IMR-90 (cell line): ENCODE measurements at regions not wholly inside any gene's neighbourhood (a gene's known extent, or its start where the extent isn't known, plus 50 kb on each side); places are given as distances from the start of the nearest gene placed in this dataset.

ENCODE experiments used
- CEBPB ChIP-seq: IDR thresholded peaks from 2 replicates; pipeline ENCODE4 v1.6.1; 2012; ENCODE audit warnings: low read depth, low read length, improper control_type of control experiment
- FOS ChIP-seq: fragments of 150-350 bp; IDR thresholded peaks from 2 replicates; pipeline ENCODE4 v1.6.1; 2016; ENCODE audit warnings: low read depth, low read length
- MAZ ChIP-seq: IDR thresholded peaks from 2 replicates; pipeline ENCODE4 v1.6.1; 2012; ENCODE audit warnings: low read depth, mild to moderate bottlenecking, low read length, improper control_type of control experiment, moderate library complexity, borderline replicate concordance
- MXI1 ChIP-seq: IDR thresholded peaks from 2 replicates; pipeline ENCODE4 v1.6.1; 2012; ENCODE audit warnings: low read depth, mild to moderate bottlenecking, low read length, moderate library complexity, borderline replicate concordance
- NFE2L2 ChIP-seq: fragments of 150-350 bp; IDR thresholded peaks from 2 replicates; pipeline ENCODE4 v1.6.1; 2016; ENCODE audit warnings: low read depth, mild to moderate bottlenecking, low read length
- POLR2A ChIP-seq: IDR thresholded peaks from 2 replicates; pipeline ENCODE4 v1.6.1; 2012; ENCODE audit warnings: mild to moderate bottlenecking, low read depth, low read length
- RAD21 ChIP-seq: IDR thresholded peaks from 2 replicates; pipeline ENCODE4 v1.6.1; 2012; ENCODE audit warnings: low read length, improper control_type of control experiment
- RCOR1 ChIP-seq: IDR thresholded peaks from 2 replicates; pipeline ENCODE4 v1.6.1; 2012; ENCODE audit warnings: mild to moderate bottlenecking, low read length, improper control_type of control experiment; ENCODE audit not compliant: insufficient replicate concordance
- RFX5 ChIP-seq: IDR thresholded peaks from 2 replicates; pipeline ENCODE4 v1.8.0; 2012; ENCODE audit warnings: low read depth, mild to moderate bottlenecking, low read length, moderate library complexity
- SMC3 ChIP-seq: fragments of 150-350 bp; IDR thresholded peaks from 2 replicates; pipeline ENCODE4 v1.6.1; 2016; ENCODE audit warnings: low read depth, mild to moderate bottlenecking, antibody characterized with exemption, low read length, moderate library complexity
- TF ChIP-seq, protein P1 (sequence below): conservative IDR thresholded peaks from 2 replicates; pipeline ENCODE4 v1.5.1; 2012; ENCODE audit warnings: mild to moderate bottlenecking, low read depth, low read length, improper control_type of control experiment
- TF ChIP-seq, protein P2 (sequence below): fragments of 150-350 bp; IDR thresholded peaks from 2 replicates; pipeline ENCODE4 v1.6.1; 2017; ENCODE audit warnings: mild to moderate bottlenecking, antibody characterized with exemption, low read length, low read depth

DNA sequence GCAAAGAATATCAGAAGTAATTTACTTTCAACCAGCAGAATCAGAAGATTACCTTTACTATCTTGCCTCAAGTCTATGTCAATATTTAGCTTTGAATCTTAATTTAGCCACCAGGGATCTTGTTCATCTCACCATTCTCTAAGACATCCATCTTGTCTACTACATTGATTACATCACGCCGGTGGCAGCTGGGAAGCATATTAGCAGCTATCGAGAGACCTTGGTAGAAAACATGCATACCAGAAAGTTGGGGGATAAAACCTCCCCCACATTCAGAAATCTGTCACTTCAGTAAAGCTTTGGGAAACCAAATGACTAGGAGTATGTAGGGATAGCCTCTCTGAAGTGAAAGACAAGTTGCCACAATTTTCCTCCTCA is 703.8 kb upstream of the FSHR start:
- TF ChIP-seq, protein P1, sequence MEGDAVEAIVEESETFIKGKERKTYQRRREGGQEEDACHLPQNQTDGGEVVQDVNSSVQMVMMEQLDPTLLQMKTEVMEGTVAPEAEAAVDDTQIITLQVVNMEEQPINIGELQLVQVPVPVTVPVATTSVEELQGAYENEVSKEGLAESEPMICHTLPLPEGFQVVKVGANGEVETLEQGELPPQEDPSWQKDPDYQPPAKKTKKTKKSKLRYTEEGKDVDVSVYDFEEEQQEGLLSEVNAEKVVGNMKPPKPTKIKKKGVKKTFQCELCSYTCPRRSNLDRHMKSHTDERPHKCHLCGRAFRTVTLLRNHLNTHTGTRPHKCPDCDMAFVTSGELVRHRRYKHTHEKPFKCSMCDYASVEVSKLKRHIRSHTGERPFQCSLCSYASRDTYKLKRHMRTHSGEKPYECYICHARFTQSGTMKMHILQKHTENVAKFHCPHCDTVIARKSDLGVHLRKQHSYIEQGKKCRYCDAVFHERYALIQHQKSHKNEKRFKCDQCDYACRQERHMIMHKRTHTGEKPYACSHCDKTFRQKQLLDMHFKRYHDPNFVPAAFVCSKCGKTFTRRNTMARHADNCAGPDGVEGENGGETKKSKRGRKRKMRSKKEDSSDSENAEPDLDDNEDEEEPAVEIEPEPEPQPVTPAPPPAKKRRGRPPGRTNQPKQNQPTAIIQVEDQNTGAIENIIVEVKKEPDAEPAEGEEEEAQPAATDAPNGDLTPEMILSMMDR, result no peak
- TF ChIP-seq, protein P2, sequence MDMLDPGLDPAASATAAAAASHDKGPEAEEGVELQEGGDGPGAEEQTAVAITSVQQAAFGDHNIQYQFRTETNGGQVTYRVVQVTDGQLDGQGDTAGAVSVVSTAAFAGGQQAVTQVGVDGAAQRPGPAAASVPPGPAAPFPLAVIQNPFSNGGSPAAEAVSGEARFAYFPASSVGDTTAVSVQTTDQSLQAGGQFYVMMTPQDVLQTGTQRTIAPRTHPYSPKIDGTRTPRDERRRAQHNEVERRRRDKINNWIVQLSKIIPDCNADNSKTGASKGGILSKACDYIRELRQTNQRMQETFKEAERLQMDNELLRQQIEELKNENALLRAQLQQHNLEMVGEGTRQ, result no peak
- TF ChIP-seq POLR2A (no peak), SMC3 (no peak), CEBPB (no peak), RCOR1 (no peak), FOS (no peak), NFE2L2 (no peak), MAZ (no peak), MXI1 (no peak), RAD21 (no peak), RFX5 (no peak)
